Loucy (cell line): ENCODE measurements at regions not wholly inside any gene's neighbourhood (a gene's known extent, or its start where the extent isn't known, plus 50 kb on each side); places are given as distances from the start of the nearest gene placed in this dataset.

Experiments
- CTCF ChIP-seq: fragments of 200-600 bp; sonication (generic); conservative IDR thresholded peaks from 2 replicates; pipeline ENCODE4 v1.5.1; 2014; ENCODE audit warnings: mild to moderate bottlenecking, antibody characterized with exemption, low read length
- EZH2phosphoT487 ChIP-seq: fragments of 200-600 bp; IDR thresholded peaks from 2 replicates; pipeline ENCODE4 v1.6.1; 2018; ENCODE audit warnings: antibody characterized with exemption, mild to moderate bottlenecking, moderate library complexity, borderline replicate concordance

GRCh38 chr10:8294779-8295178 is 240.3 kb downstream of the GATA3 start:
- TF ChIP-seq CTCF (no peak), EZH2phosphoT487 (no peak)
